Stomach (tissue), 8 donors: ENCODE measurements at regions not wholly inside any gene's neighbourhood (a gene's known extent, or its start where the extent isn't known, plus 50 kb on each side); places are given as distances from the start of the nearest gene placed in this dataset.

Experiments used
- DNase-seq, 2 donors: peaks; one replicate each; pipeline versions ENCODE4 v3.0.0 to v3.0.0-alpha.2; 2013 to 2019
- H3K27ac ChIP-seq, 5 donors: fragments of 200-600 bp in 4 of 5; sonication (generic) in 4 of 5; one replicate each; pipeline ENCODE4 v1.5.1; 2013 to 2019; ENCODE audit warnings: mild to moderate bottlenecking in 1 of 5, moderate library complexity in 1 of 5
- H3K27me3 ChIP-seq, 3 donors: fragments of 200-600 bp; sonication (generic); one replicate each; pipeline ENCODE4 v1.5.1; 2017 to 2019; ENCODE audit warnings: mixed run types in 1 of 3
- H3K36me3 ChIP-seq, 4 donors: fragments of 200-600 bp; sonication (generic); 1 replicate in 3 of 4; 2 replicates in 1 of 4; pipeline ENCODE4 v1.5.1; 2016 to 2019
- H3K4me1 ChIP-seq, 4 donors: fragments of 200-600 bp; sonication (generic); one replicate each; pipeline ENCODE4 v1.5.1; 2016 to 2019
- H3K4me3 ChIP-seq, 4 donors: fragments of 200-600 bp; sonication (generic) in 3 of 4; one replicate each; pipeline ENCODE4 v1.5.1; 2016 to 2019; ENCODE audit warnings: mild to moderate bottlenecking in 1 of 4
- H3K9me3 ChIP-seq, 4 donors: fragments of 200-600 bp; sonication (generic); one replicate each; pipeline ENCODE4 v1.5.1; 2016 to 2019
- CTCF ChIP-seq, 7 experiments: fragments of 450-650 bp in 4 of 7; fragments of 200-600 bp in 3 of 7; sonication (generic) in 3 of 7; IDR thresholded peaks; one replicate each; pipeline ENCODE4 v1.5.1; 2016 to 2019; ENCODE audit warnings: antibody characterized with exemption in 7 of 7, control low read depth in 2 of 7, mild to moderate bottlenecking in 1 of 7
- EP300 ChIP-seq: sonication (generic); formaldehyde crosslinking; IDR thresholded peaks from one replicate; pipeline ENCODE4 v1.6.1; 2017; ENCODE audit warnings: antibody characterized with exemption
- POLR2A ChIP-seq, 4 donors: fragments of 450-650 bp; IDR thresholded peaks; one replicate each; pipeline ENCODE4 v1.6.1; 2016; ENCODE audit warnings: antibody characterized with exemption in 4 of 4, control low read depth in 2 of 4, mild to moderate bottlenecking in 1 of 4, moderate library complexity in 1 of 4
- POLR2AphosphoS5 ChIP-seq, 3 donors: sonication (generic); formaldehyde crosslinking; IDR thresholded peaks; one replicate each; pipeline ENCODE4 v1.6.1; 2016; ENCODE audit warnings: antibody characterized with exemption in 3 of 3
- WGBS, 5 donors: extraction: QIAGEN DNeasy Blood & Tissue Kit in 3 of 5; methylation state at CpG; one replicate each; pipeline versions ENCODE4 v1.1.5 to v1.1.7; 2013 to 2018; 5-methylcytosine and 5-hydroxymethylcytosine counted together
- intact Hi-C: fragments of 100-400 bp; cut with DNase I; formaldehyde crosslinking; loops from one replicate; pipeline ENCODE4 v1.15.1; 2023; ENCODE audit warnings: low total_unique reads
- donor health status: healthy with polysubstance abuse.
- donor health status: Bipolar disorder and iron deficiency.
- donor health status: healthy.

DNA sequence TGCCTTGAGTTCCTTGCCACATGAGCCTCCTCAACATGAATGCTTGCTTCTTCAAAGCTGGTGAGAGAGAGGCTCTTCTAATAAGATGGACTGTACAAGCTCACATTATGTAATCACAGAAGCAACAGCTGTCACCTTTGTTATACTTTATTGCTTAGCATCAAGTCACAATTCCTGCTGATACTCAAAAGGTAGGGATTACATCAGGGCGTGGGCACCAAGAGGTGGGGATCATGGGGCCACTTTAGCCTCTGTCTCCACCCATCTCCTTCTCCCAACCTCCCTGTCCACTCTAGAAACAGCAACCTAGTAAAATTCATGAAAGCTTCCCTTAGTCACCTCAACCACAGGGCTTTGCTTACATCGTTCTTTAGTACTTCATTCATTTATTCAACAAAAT lies 95.9 kb downstream of the FAM43A start:
- 73 to 87% (median 82%) methylated on average over 2 of the region's 2 CpGs for WGBS, 5 donors
- Histone ChIP-seq H3K4me1 (no peaks in the 10 kb centered on the region), H3K9me3 (no peaks in the 10 kb centered on the region), H3K27ac (no peak overlapping the region), H3K27me3 (no peaks in the 10 kb centered on the region), H3K4me3 (no peak overlapping the region), H3K36me3 (no peaks in the 10 kb centered on the region)
- no peak for TF ChIP-seq CTCF (IDR thresholded peaks at IDR 0.05)
- TF ChIP-seq POLR2A (IDR thresholded peaks at IDR 0.05): no peak
- TF ChIP-seq POLR2AphosphoS5 (IDR thresholded peaks at IDR 0.05): no peak
- no peak for TF ChIP-seq EP300
- no peak for DNase-seq
- intact Hi-C loops: no loop called here

DNA sequence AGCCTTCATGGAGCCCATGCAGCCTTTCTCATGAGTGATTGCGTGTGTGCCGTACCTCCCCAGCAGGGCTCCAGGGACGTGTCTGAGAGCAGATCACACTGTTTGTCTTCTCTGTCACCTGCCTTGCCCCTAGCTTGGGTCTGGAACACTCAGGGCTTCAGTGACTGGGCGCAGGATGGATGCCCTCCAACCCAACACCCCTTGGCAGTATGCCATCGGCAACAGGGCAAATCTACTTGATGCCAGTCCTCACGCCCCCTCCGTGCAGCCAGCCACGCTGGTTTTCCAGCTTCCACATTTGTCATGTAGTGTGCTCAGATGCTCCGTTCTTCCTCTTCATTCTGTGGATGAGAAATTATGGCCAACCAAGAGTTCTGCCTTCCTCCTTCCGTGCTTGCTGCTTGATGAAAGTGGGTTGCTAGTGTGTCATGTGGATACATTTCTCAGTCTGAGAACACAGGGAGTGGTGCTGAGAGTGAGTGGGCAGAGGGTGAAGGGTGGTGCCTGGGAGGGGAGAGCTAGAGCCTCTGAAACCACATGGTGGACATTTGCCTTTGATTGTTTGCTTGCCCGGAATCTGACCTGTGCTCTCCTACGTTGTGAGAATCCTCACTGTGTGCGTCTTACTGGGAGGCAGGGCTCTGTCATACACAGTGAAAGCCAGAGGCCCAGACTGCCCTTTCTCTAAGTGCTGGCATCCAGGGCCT lies 97.2 kb downstream of the FAM43A start:
- Histone ChIP-seq H3K4me1 (no peaks in the 10 kb centered on the region), H3K27me3 (no peaks in the 10 kb centered on the region), H3K9me3 (no peaks in the 10 kb centered on the region), H3K27ac (no peak overlapping the region), H3K4me3 (no peak overlapping the region), H3K36me3 (no peaks in the 10 kb centered on the region)
- TF ChIP-seq POLR2AphosphoS5 (IDR thresholded peaks at IDR 0.05): no peak
- no peak for TF ChIP-seq EP300
- no peak for TF ChIP-seq POLR2A (IDR thresholded peaks at IDR 0.05)
- TF ChIP-seq CTCF (IDR thresholded peaks at IDR 0.05): no peak
- DNase-seq: no peak
- 80 to 86% (median 81%) methylated on average over 13 of the region's 13 CpGs for WGBS, 5 donors
- intact Hi-C loops: no loop called here

DNA sequence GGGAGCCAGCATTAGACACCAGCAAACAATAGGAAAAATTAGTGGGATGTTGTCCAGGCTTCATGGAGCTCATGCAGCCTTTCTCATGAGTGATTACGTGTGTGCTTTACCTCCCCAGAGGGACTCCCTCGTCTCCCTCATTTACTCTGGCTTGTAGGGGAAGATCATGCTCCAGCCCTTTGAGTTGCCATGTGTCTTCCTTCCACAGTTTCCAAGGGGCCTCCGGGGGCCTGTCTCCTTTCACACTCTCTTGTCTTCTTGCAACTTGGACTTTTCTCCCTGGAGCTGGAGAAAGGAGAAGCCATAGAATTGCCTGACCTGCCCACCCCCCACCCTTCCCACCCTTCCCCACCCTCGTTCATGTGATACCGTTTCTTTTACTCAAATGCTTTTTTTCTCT lies 98.7 kb downstream of the FAM43A start:
- 81 to 96% (median 89%) methylated on average over 5 of the region's 5 CpGs for WGBS, 5 donors
- Histone ChIP-seq H3K4me3 (no peak overlapping the region), H3K4me1 (no peaks in the 10 kb centered on the region), H3K27ac (no peak overlapping the region), H3K27me3 (no peaks in the 10 kb centered on the region), H3K36me3 (no peaks in the 10 kb centered on the region), H3K9me3 (no peaks in the 10 kb centered on the region)
- intact Hi-C loops: no loop called here
- DNase-seq: no peak
- TF ChIP-seq POLR2A (IDR thresholded peaks at IDR 0.05): no peak
- no peak for TF ChIP-seq CTCF (IDR thresholded peaks at IDR 0.05)
- no peak for TF ChIP-seq POLR2AphosphoS5 (IDR thresholded peaks at IDR 0.05)
- TF ChIP-seq EP300: no peak

DNA sequence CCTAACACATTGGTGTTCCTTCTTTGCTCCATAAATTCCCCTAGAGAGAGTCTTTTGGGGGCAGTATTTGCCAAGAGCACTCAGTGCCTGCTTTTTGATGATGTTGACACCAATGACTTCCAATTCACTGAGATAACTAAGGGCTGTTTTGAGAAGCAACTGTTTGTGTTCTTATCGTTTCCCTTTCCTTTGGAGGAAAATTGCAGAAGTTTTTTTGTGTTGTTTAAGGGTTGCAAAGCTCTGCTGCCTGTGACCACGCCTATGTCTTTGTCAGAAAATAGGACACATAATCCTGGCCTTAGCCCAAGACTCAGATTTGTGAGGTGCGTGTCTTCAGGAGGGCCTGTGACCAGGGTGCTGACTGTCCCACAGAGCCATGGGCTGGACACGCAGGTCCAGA lies 99.6 kb downstream of the FAM43A start:
- H3K9me3 ChIP-seq: no peaks in the 10 kb centered on the region
- intact Hi-C loops: no loop called here
- no peak overlapping the region for H3K27ac ChIP-seq
- H3K27me3 ChIP-seq: no peaks in the 10 kb centered on the region
- DNase-seq: no peak
- TF ChIP-seq POLR2A (IDR thresholded peaks at IDR 0.05): no peak
- H3K36me3 ChIP-seq: no peaks in the 10 kb centered on the region
- no peaks in the 10 kb centered on the region for H3K4me1 ChIP-seq
- WGBS, 5 donors: 61 to 85% (median 62%) methylated on average over 4 of the region's 4 CpGs
- no peak overlapping the region for H3K4me3 ChIP-seq

GRCh38 chr3:194787072-194787471 lies 101.4 kb downstream of the FAM43A start:
- H3K4me1 ChIP-seq: no peaks in the 10 kb centered on the region
- WGBS, 5 donors: 92 to 100% (median 96%) methylated on average over 2 of the region's 2 CpGs
- H3K36me3 ChIP-seq: no peaks in the 10 kb centered on the region
- no peak overlapping the region for H3K4me3 ChIP-seq
- intact Hi-C loops: no loop called here
- no peaks in the 10 kb centered on the region for H3K9me3 ChIP-seq
- DNase-seq: no peak
- TF ChIP-seq CTCF (IDR thresholded peaks at IDR 0.05) (no peak), EP300 (no peak), POLR2A (IDR thresholded peaks at IDR 0.05) (no peak), POLR2AphosphoS5 (IDR thresholded peaks at IDR 0.05) (no peak)
- H3K27ac ChIP-seq: no peak overlapping the region
- no peaks in the 10 kb centered on the region for H3K27me3 ChIP-seq
